ENCODE measurements at regions not wholly inside any gene's neighbourhood (a gene's known extent, or its start where the extent isn't known, plus 50 kb on each side); places are given as distances from the start of the nearest gene placed in this dataset.

DNA sequence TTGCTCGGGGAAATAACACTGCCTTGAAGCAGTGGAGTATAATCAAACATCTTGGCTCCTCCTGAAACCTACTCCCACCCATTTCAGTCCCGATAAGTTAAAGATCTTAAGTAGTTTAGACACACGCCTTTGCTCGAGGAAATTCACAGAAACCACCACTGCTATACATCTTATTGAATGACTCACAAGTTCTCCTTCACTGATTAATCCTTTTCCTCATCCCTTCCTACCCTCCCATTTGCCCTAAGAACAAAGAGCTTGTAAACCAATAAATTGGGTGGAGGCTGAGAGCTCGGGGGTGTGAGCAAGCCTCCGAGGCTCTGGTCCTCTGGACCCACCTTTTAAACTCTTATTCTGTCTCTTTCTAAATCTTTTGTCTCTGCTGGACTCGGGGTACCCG, 86.5 kb downstream of the XCL2 start:
- peak; percentile 44 for DNase-seq (ENCODE audit: low read depth)

DNA sequence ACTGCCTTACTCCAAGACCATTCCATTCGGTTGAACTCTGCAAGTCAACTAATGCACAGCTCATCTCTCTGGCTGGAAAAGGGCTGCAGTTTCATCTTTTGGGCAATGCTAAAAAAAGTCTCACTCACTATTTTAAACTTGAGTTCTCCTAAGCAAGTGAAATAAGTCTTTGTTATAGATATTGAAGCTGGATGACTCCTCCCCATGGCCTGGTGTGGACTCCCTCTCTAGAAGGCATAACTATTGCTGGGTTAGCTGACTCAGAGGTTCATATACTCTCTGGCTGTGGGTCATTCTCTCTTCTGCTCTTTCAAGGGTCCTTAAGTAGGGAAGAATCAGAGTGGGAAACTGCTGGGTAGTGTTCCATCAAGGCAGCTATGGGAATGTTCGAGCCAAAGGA, 88.0 kb downstream of the XCL2 start:
- no peak for DNase-seq (ENCODE audit: low read depth)

DNA sequence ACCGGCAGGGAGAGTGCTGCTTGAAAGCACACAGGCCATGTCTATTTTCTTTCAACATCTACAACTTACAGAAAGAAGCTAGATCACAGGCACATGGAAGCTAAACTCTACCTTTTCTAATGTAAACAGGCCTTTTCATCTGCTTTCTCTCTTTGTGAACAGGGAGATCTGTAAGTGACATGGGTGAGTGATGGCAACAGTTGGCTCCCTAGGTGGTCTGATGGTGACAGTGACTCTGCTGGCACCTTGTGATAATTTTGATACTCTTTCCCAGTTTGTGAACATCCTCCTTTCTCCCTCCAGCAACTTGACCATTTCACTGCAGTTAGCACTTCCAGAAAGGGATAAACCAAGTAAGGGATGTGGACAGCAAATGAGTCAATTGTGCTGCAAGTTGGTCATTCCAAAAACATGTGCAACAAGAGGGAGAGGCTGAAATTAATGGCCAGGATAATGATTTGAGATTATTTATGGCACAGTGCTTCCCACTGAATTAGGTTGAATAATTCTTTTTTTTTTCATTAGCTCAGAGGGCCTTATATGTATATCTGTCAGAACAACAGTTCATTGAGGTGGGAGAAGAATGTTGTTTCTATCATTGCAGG, 89.5 kb downstream of the XCL2 start:
- DNase-seq (ENCODE audit: low read depth) = no peak

DNA sequence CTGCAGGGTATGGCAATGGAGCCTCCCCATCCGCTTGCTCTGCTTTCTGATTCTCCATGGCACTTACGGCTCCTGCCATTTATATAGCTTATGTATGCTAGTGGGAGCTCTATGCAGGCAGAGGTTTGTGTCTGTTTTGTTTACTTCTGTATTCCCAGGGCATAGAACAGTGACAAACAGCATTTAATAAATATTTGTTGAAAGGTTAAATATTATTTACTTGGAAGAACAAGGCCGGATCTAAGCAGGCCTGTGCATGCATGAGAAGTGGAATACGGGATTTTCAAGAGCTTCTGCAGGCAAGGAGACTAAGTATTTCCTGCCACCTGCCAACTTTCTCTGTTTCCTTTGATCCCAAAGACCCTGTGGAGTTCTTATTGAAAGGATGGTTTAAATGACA, 90.7 kb downstream of the XCL2 start:
- DNase-seq (ENCODE audit: low read depth) = no peak

- peak; percentile 43 for DNase-seq (ENCODE audit: low read depth)
These were observed 91.5 kb downstream of the XCL2 start for GRCh38 chr1:168452329-168452728.

- no peak for DNase-seq (ENCODE audit: low read depth)
These were observed 95.9 kb downstream of the XCL2 start for GRCh38 chr1:168447871-168448270.

- DNase-seq (ENCODE audit: low read depth) = no peak
These were observed 97.7 kb downstream of the XCL2 start for GRCh38 chr1:168446081-168446480.

DNA sequence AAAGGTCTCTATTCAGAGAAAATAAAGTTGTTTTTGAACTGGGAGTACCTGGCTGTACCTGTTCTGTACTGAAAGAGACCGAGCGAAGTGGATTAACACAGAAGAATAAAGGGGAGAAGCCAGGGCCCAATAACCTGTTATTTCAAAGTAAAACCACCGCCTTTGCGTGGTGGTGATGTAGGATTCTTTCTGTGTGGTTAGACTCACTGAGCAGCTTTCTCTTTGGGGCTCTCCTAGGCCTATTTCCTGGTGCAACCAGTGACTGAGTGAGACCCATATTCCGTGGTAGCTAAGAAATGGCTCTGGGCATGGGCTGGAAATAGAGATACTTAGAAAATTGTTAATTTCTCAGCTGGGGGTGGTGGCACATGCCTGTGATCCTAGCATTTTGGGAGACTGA, 99.9 kb downstream of the XCL2 start:
- no peak for DNase-seq (ENCODE audit: low read depth)

DNA sequence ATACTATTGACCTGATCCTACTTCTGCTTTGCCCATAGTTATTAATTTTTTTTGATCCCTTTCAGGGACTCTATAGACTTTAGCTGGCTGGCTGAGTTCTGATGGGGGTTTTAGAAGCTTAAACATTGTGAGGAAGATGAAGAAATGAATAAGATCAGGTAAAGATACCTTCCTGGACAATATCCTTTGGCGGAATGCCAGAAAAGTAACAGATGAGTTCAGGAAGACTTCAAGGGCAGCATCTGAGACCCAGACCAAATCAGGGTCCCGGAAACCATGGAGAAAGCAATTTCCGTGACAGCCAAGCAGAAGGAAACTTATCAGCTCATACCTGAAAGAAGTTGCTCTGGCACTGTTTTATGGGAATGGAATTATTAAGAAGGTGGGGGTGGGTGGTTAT, 100.4 kb downstream of the XCL2 start:
- DNase-seq (ENCODE audit: low read depth) = no peak

DNA sequence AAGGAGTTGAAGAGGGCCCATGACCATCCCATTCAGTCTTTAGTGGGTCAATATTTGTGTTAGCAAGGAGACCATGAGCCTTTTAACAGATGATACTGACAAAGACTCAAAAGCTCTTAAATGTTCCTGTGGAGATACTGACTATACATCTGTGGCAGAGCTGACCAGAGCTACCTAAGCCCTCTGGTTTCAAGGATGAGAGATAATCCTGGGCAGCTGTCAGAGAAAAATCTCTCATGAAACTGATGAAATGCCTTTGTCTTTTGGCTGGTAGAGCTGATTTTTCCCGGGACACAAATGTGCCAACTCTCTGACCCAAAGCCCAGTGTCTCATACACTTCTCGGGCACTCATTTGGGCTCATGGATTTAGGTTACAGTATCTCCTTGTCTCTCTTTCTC, 100.9 kb downstream of the XCL2 start:
- no peak for DNase-seq (ENCODE audit: low read depth)

DNA sequence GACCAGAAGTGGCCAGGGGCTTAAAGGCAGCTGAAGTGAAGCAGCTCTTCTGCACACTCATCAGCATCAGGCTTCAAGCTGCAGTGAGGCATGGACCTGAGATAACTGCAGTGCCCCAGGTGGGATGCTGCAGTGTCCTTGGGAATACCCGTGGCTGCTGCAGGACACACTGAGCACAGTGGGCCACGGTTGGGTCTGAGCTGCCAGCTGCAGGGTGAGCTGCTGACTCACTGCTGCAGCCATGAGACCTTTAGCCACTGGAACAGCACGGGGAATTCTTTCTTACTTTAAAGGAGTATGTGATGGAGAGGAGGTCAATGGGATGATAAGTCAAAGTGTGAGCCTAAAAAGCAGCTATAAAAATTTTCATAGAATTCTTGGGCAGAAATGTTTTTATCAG, 102.1 kb downstream of the XCL2 start:
- DNase-seq (ENCODE audit: low read depth) = no peak

DNA sequence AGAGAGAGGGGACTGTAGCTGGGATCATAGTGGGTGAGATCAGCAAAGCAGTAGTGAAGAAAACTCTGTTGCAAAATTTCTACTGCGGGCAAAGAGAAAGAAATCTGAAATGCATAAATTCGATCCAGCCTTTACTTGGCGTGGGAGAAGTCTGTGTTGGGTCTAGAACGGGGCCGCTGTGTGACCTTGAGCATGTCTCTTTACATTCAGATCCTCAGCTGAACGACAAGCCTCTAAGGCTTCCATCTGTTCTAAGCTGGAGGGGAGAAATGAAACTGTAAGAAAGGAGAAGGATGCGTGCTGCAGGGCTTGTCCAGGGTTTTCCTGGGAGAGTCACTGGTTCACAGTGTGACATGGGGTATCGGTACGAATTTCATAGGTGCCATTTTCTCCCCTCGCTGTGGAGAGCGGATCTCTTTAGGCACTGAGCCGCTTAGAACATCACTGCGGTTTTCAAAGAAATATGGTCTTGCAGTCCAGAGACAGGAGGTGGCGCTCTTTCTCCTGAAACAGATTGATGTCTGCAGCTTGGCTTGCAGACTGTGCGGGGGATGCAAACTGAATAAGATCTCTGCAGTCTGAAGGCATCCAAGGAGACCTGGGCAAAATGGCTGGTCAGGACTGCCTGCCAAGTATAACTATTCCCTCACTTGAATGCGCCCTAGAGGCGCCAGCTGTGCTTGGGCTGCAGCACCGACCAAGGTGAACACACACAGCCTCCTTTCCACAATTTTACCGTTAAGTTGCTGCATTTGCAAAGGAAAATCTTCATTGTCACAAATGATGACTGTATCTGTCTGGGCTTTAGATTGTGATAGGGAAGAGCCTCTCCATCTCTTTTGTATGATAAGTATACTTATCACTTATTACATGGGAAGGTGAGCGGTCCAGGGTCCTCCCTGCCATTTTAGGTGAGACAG, 104.1 kb downstream of the XCL2 start:
- DNase-seq (ENCODE audit: low read depth) = peak; percentile 79

GRCh38 chr1:168438626-168439025, 105.2 kb downstream of the XCL2 start:
- DNase-seq (ENCODE audit: low read depth) = no peak

DNA sequence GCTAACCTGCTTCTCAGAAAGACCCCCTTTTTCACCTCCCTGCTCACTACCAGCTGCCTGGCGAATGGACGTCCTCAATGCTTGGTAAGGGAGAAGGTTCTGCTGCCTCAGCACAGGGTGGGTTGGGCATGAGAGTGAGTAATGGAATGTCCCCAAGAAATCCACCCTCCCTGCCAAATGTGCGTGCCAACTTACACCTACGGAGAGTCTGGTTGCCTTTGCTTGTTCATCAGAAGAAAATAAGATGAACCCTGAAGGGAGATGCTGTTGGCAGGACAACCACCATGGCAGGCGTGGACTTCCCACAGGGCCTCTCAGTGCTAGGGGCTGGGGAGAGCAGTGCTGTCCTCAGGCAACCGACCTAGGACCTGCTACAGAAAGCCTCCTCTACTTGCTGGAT, 106.0 kb downstream of the XCL2 start:
- no peak for DNase-seq (ENCODE audit: low read depth)

- DNase-seq (ENCODE audit: low read depth) = no peak
These were observed 108.4 kb downstream of the XCL2 start for GRCh38 chr1:168435439-168435838.

GRCh38 chr1:168433238-168433637, 110.6 kb downstream of the XCL2 start:
- DNase-seq (ENCODE audit: low read depth) = no peak

DNA sequence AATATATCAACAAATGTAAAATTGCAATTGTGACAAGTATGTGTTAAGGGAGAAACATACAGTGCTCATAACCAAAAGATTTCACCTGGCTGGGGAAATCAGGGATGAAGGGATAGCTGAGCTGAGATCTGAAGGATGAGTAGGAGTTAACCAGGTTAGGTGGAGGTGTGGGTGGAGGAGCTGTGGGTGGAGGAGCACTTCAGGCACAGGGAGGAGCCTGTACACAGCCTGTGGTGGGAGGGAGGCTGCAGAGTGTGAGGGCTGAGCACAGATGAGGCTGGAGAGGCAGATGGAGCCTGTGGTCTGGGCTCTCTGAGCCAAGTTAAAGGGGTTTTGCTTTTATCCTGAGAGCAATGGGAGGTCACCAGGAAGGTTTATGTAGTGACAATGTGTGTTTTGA, 111.9 kb downstream of the XCL2 start:
- DNase-seq (ENCODE audit: low read depth) = no peak

- DNase-seq (ENCODE audit: low read depth) = no peak
These were observed 113.5 kb downstream of the XCL2 start for GRCh38 chr1:168430321-168430720.

- DNase-seq (ENCODE audit: low read depth) = no peak
These were observed 115.6 kb downstream of the XCL2 start for GRCh38 chr1:168428063-168428731.

- DNase-seq (ENCODE audit: low read depth) = no peak
These were observed 116.7 kb downstream of the XCL2 start for GRCh38 chr1:168427051-168427450.

DNA sequence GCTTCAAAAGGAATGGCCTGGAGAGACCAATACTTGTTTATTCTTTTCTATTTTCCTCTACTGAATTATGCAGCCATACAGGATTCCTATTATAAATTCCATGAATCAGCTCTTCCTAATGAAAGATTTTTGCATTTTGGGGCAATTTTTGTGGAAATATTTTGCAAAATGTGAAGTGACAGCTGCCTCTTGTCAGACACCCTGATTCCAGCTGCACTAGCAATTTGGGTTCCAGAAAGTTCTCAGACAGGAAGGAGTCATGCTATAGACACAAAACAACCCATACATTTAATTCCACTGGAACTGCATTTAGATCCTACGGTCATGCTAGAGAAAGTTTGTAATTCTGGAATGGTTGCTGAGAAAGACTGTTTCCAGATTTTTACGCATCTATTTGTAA, 119.5 kb downstream of the XCL2 start:
- no peak for DNase-seq (ENCODE audit: low read depth)

- no peak for DNase-seq (ENCODE audit: low read depth)
These were observed 121.5 kb downstream of the XCL2 start for GRCh38 chr1:168422203-168422847.
